Stimulated activated CD8-positive, alpha-beta memory T cell treated with anti-CD3 and anti-CD28 coated beads, Interleukin-4, amount 100 ng/mL, for 24 hours (primary cell): ENCODE measurements at regions not wholly inside any gene's neighbourhood (a gene's known extent, or its start where the extent isn't known, plus 50 kb on each side); places are given as distances from the start of the nearest gene placed in this dataset.
"Not testable (repeated sequence)": the region's sequence is repeated elsewhere in the genome, so short reads cannot be mapped to it uniquely, and the experiment has no call there.

Experiments used
- DNase-seq: peaks from one replicate; pipeline ENCODE4 v3.0.0-alpha.2; 2020; ENCODE audit warnings: low read depth

GRCh38 chr3:75445234-75445633 is 218.9 kb upstream of the FRG2C start:
- DNase-seq: not testable (repeated sequence)

GRCh38 chr3:75446948-75447347 is 217.2 kb upstream of the FRG2C start:
- DNase-seq: not testable (repeated sequence)

- DNase-seq: not testable (repeated sequence)
Measured at GRCh38 chr3:75453328-75453727, 210.8 kb upstream of the FRG2C start.

GRCh38 chr3:75453839-75454238 is 210.3 kb upstream of the FRG2C start:
- DNase-seq: not testable (repeated sequence)

GRCh38 chr3:75474530-75474929 is 189.6 kb upstream of the FRG2C start:
- DNase-seq: not testable (repeated sequence)

- not testable (repeated sequence) for DNase-seq
Measured at GRCh38 chr3:75496600-75496999, 167.5 kb upstream of the FRG2C start.

- DNase-seq: not testable (repeated sequence)
Measured at GRCh38 chr3:75500357-75500756, 163.8 kb upstream of the FRG2C start.

- not testable (repeated sequence) for DNase-seq
Measured at GRCh38 chr3:75502171-75502570, 162.0 kb upstream of the FRG2C start.

GRCh38 chr3:75502769-75503756 is 161.1 kb upstream of the FRG2C start:
- DNase-seq: not testable (repeated sequence)

GRCh38 chr3:75506603-75507002 is 157.5 kb upstream of the FRG2C start:
- no peak for DNase-seq

- not testable (repeated sequence) for DNase-seq
Measured at GRCh38 chr3:75507956-75508355, 156.2 kb upstream of the FRG2C start.

- DNase-seq: not testable (repeated sequence)
Measured at GRCh38 chr3:75527657-75528056, 136.5 kb upstream of the FRG2C start.

GRCh38 chr3:75552095-75552494 is 112.0 kb upstream of the FRG2C start:
- not testable (repeated sequence) for DNase-seq

GRCh38 chr3:75564427-75564826 is 99.7 kb upstream of the FRG2C start:
- not testable (repeated sequence) for DNase-seq

GRCh38 chr3:75572303-75572702 is 91.8 kb upstream of the FRG2C start:
- not testable (repeated sequence) for DNase-seq

- not testable (repeated sequence) for DNase-seq
Measured at GRCh38 chr3:75579091-75579490, 85.0 kb upstream of the FRG2C start.

- DNase-seq: not testable (repeated sequence)
Measured at GRCh38 chr3:75579536-75579935, 84.6 kb upstream of the FRG2C start.

GRCh38 chr3:75579981-75580782 is 83.9 kb upstream of the FRG2C start:
- peak; percentile 5 for DNase-seq

GRCh38 chr3:75582536-75582935 is 81.6 kb upstream of the FRG2C start:
- not testable (repeated sequence) for DNase-seq

- not testable (repeated sequence) for DNase-seq
Measured at GRCh38 chr3:75583116-75583515, 81.0 kb upstream of the FRG2C start.

- DNase-seq: not testable (repeated sequence)
Measured at GRCh38 chr3:75587695-75588094, 76.4 kb upstream of the FRG2C start.

- not testable (repeated sequence) for DNase-seq
Measured at GRCh38 chr3:75590382-75590781, 73.7 kb upstream of the FRG2C start.
